ENCODE measurements at regions not wholly inside any gene's neighbourhood (a gene's known extent, or its start where the extent isn't known, plus 50 kb on each side); places are given as distances from the start of the nearest gene placed in this dataset.
A peak's percentile ranks its signal among the peaks of the same experiment; 100 is the strongest.

DNA sequence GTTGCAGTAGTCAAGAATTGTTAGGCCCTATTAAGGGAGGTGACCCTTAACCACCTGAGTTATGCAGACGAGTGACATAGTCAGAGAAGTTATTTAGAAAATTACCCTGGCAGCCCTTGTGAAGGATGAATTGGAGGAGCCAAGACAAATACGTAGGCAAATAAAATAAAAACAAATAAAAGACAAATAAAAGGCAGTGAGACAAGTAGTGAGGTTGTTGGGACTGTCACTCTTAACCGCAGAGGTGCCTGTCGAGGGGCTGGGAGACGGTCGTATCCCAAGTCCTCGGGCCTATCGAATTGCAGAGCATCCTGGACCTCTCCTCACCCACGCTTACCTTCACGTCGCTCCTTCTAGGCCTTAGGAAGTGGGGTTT is 58.0 kb upstream of the ZC4H2 start:
- H3K9me2 ChIP-seq (replicated peaks; ENCODE audit: insufficient read depth), result no peaks in the 10 kb centered on the region
- peak overlapping the region; percentile 79 for H3K27ac ChIP-seq
- no peaks in the 10 kb centered on the region for H3K4me1 ChIP-seq (ENCODE audit: insufficient read depth)
- peak overlapping the region; percentile 80 for H2AFZ ChIP-seq
- no peaks in the 10 kb centered on the region for H3K36me3 ChIP-seq (replicated peaks; ENCODE audit: insufficient read depth, low read depth)
- peak overlapping the region; percentile 73 for H3K4me3 ChIP-seq
- no peaks in the 10 kb centered on the region for H3K27me3 ChIP-seq
- TF ChIP-seq EZH2phosphoT487 (IDR thresholded peaks at IDR 0.05; ENCODE audit: low read depth, severe bottlenecking, unreplicated experiment) (no peak), EZH2 (IDR thresholded peaks at IDR 0.05; ENCODE audit: borderline replicate concordance) (no peak), CTCF (IDR thresholded peaks at IDR 0.05; ENCODE audit: poor library complexity) (no peak)
- H4K20me1 ChIP-seq (ENCODE audit: insufficient read depth, poor library complexity, severe bottlenecking), result no peaks in the 10 kb centered on the region
- no peak for DNase-seq (ENCODE audit: low spot score)
- H3K79me2 ChIP-seq, result peaks cover 21% of the 10 kb centered on the region
- no peaks in the 10 kb centered on the region for H3K9me3 ChIP-seq (ENCODE audit: low read depth)
- H3K4me2 ChIP-seq, result peak overlapping the region; percentile 77
- 62% methylated on average over 11 of the region's 11 CpGs for WGBS (ENCODE audit: low lambda C conversion rate, missing lambda C conversion rate)

Measured in hepatocyte (in vitro differentiated cells).